Mesendoderm (in vitro differentiated cells): ENCODE measurements at regions not wholly inside any gene's neighbourhood (a gene's known extent, or its start where the extent isn't known, plus 50 kb on each side); places are given as distances from the start of the nearest gene placed in this dataset.

Experiments used
- DNase-seq: peaks from one replicate; pipeline ENCODE4 v3.0.0; 2013
- H2AK5ac ChIP-seq: 2 replicates; pipeline ENCODE4 v1.6.1; 2013; ENCODE audit warnings: low read length, inconsistent platforms
- H2BK120ac ChIP-seq: 2 replicates; pipeline ENCODE4 v1.6.1; 2013; ENCODE audit warnings: low read depth, mild to moderate bottlenecking, low read length, moderate library complexity, mixed read lengths
- H2BK15ac ChIP-seq: replicated peaks from 2 replicates; pipeline ENCODE4 v1.6.1; 2013; ENCODE audit warnings: low read depth, mild to moderate bottlenecking, moderate library complexity
- H2BK5ac ChIP-seq: 2 replicates; pipeline ENCODE4 v1.6.1; 2013; ENCODE audit warnings: low read length, inconsistent platforms
- H3K18ac ChIP-seq: 2 replicates; pipeline ENCODE4 v1.6.1; 2013; ENCODE audit warnings: mild to moderate bottlenecking, low read length, mixed read lengths
- H3K23ac ChIP-seq: one replicate; pipeline ENCODE4 v1.6.1; 2013; ENCODE audit warnings: low read length
- H3K27ac ChIP-seq: 2 replicates; pipeline ENCODE4 v1.5.1; 2013; ENCODE audit warnings: low read depth, mild to moderate bottlenecking, inconsistent platforms, low read length, moderate library complexity
- H3K27me3 ChIP-seq: 2 replicates; pipeline ENCODE4 v1.6.1; 2013; ENCODE audit warnings: low read length, control low read depth, mild to moderate bottlenecking, inconsistent platforms; ENCODE audit not compliant: insufficient read depth, poor library complexity
- H3K36me3 ChIP-seq: 2 replicates; pipeline ENCODE4 v1.6.1; 2013; ENCODE audit warnings: low read length, inconsistent platforms; ENCODE audit not compliant: control insufficient read depth, insufficient read depth
- H3K4ac ChIP-seq: one replicate; pipeline ENCODE4 v1.6.1; 2013; ENCODE audit warnings: low read depth, mild to moderate bottlenecking, low read length, moderate library complexity
- H3K4me1 ChIP-seq: 2 replicates; pipeline ENCODE4 v1.6.1; 2013; ENCODE audit warnings: low read depth, low read length, inconsistent platforms; ENCODE audit not compliant: control insufficient read depth
- H3K4me2 ChIP-seq: 2 replicates; pipeline ENCODE4 v1.6.1; 2013; ENCODE audit warnings: low read length
- H3K4me3 ChIP-seq: 2 replicates; pipeline ENCODE4 v1.5.1; 2013; ENCODE audit warnings: mild to moderate bottlenecking, low read length
- H3K56ac ChIP-seq: one replicate; pipeline ENCODE4 v1.6.1; 2013; ENCODE audit warnings: low read length
- H3K79me1 ChIP-seq: 2 replicates; pipeline ENCODE4 v1.6.1; 2013; ENCODE audit warnings: low read length, inconsistent platforms
- H3K79me2 ChIP-seq: 2 replicates; pipeline ENCODE4 v1.6.1; 2013; ENCODE audit warnings: mild to moderate bottlenecking, low read length; ENCODE audit not compliant: control insufficient read depth, insufficient read depth
- H3K9ac ChIP-seq: 2 replicates; pipeline ENCODE4 v1.6.1; 2013; ENCODE audit warnings: low read length, inconsistent platforms
- H4K5ac ChIP-seq: one replicate; pipeline ENCODE4 v1.6.1; 2013; ENCODE audit warnings: low read length
- H4K8ac ChIP-seq: one replicate; pipeline ENCODE4 v1.6.1; 2013; ENCODE audit warnings: low read depth, mild to moderate bottlenecking, control low read depth, low read length, moderate library complexity
- WGBS: extraction: QIAGEN DNeasy Blood & Tissue Kit; methylation state at CpG from one replicate; pipeline ENCODE4 v1.1.7; 2013; ENCODE audit warnings: low lambda C conversion rate, missing lambda C conversion rate; ENCODE audit not compliant: insufficient coverage; ENCODE audit errors: extremely low coverage; 5-methylcytosine and 5-hydroxymethylcytosine counted together

DNA sequence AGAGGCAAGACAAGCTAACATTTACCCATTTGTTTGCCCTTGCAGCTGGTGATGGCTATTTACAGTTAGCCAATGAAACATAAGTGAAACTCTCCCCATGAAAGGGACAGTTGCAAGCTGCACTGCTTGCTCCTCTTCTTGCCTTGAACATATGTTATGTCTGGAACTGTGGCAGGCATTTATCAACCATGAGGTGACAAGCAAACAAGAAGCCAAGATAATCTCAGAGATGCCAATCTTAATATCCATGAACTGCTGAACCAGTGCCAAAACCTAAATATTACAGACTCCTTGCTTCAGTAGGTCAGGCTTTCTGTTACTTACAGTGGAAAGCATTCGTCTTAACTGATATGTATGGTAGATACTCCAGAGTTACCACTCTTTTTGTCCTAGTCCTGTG is 133.4 kb downstream of the ACTBL2 start:
- H3K23ac ChIP-seq: no peak overlapping the region
- WGBS: no CpG with 5 or more reads among the region's 1 CpG
- no peak overlapping the region for H2BK15ac ChIP-seq
- H2BK5ac ChIP-seq: no peak overlapping the region
- no peak overlapping the region for H4K8ac ChIP-seq
- no peaks in the 10 kb centered on the region for H3K36me3 ChIP-seq
- no peak for DNase-seq
- no peak overlapping the region for H3K18ac ChIP-seq
- no peaks in the 10 kb centered on the region for H3K79me2 ChIP-seq
- no peak overlapping the region for H3K4ac ChIP-seq
- no peak overlapping the region for H3K9ac ChIP-seq
- H2BK120ac ChIP-seq: no peak overlapping the region
- H2AK5ac ChIP-seq: no peak overlapping the region
- no peak overlapping the region for H3K4me2 ChIP-seq
- H3K4me3 ChIP-seq: no peak overlapping the region
- H3K79me1 ChIP-seq: no peaks in the 10 kb centered on the region
- no peaks in the 10 kb centered on the region for H3K27me3 ChIP-seq
- H4K5ac ChIP-seq: no peak overlapping the region
- no peak overlapping the region for H3K27ac ChIP-seq
- no peak overlapping the region for H3K56ac ChIP-seq
- H3K4me1 ChIP-seq: no peaks in the 10 kb centered on the region

DNA sequence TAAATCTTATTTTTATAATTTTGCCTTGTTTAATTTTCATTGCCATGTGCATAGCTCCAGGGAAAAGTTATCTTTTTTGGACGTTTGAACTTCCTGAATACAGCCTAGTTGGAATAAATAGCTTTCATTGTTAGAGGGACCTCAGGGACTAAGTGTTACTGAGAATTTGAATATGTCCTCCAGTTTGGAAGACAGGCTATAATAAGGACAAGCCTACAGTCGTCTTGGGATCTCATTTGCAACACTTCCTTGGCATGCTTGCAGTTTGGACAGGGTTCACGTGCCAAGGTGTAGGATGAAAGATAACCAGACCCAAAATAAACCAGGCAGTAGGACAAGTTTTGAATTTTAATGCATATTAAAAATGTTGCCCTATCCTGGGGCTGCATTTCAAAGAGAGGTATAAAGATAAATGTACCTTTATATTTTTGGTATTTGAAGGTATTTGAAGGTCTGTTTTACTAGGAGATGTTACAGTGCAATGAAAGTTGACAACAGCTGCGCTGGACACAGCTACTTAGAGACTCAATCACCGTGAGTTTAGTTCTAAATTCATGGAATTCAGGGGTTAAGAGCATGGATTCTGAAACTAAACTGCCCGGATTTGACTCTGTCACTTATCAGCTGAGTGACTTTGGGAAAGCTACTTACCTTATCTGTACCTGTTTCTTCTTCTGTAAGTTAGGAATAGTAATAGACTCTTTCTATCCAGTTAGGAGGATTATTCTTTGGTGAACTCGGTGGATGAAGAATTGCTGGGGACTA is 134.1 kb downstream of the ACTBL2 start:
- no CpG with 5 or more reads among the region's 7 CpGs for WGBS
- no peak for DNase-seq
- Histone ChIP-seq H4K5ac (no peak overlapping the region), H3K79me1 (no peaks in the 10 kb centered on the region), H3K79me2 (no peaks in the 10 kb centered on the region), H3K18ac (no peak overlapping the region), H2BK120ac (no peak overlapping the region), H2AK5ac (no peak overlapping the region), H3K23ac (no peak overlapping the region), H3K4ac (no peak overlapping the region), H3K27me3 (no peaks in the 10 kb centered on the region), H4K8ac (no peak overlapping the region), H3K56ac (no peak overlapping the region), H3K4me1 (no peaks in the 10 kb centered on the region), H3K4me2 (no peak overlapping the region), H3K9ac (no peak overlapping the region), H3K4me3 (no peak overlapping the region), H3K36me3 (no peaks in the 10 kb centered on the region), H3K27ac (no peak overlapping the region), H2BK15ac (no peak overlapping the region), H2BK5ac (no peak overlapping the region)

DNA sequence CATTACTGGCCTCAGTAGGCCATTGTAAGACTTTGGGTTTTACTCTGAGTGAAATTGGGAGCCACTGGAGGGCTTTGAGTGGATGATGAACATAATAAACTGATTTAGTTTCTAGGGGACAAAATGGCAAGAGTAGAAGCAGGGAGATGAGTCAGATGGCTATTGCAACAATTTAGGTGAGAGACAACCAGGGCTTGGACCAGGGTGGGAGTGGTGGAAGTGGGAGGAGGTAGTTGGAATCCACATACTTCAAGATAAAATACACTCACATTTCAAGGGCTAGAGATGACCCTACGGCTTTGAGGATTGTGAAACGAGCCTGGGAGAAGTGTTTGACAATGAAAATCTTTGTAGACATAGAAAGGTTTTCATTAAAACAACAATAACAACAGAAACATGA is 136.3 kb downstream of the ACTBL2 start:
- no peaks in the 10 kb centered on the region for H3K79me2 ChIP-seq
- no peaks in the 10 kb centered on the region for H3K27me3 ChIP-seq
- peak; percentile 57 for DNase-seq
- H3K79me1 ChIP-seq: no peaks in the 10 kb centered on the region
- WGBS: no CpG with 5 or more reads among the region's 2 CpGs
- no peak overlapping the region for H3K23ac ChIP-seq
- H3K56ac ChIP-seq: no peak overlapping the region
- no peak overlapping the region for H3K27ac ChIP-seq
- H2BK15ac ChIP-seq: no peak overlapping the region
- H3K36me3 ChIP-seq: no peaks in the 10 kb centered on the region
- H3K9ac ChIP-seq: no peak overlapping the region
- no peak overlapping the region for H3K18ac ChIP-seq
- no peak overlapping the region for H4K8ac ChIP-seq
- no peak overlapping the region for H2BK5ac ChIP-seq
- no peak overlapping the region for H3K4me2 ChIP-seq
- H2BK120ac ChIP-seq: no peak overlapping the region
- no peak overlapping the region for H3K4me3 ChIP-seq
- no peak overlapping the region for H3K4ac ChIP-seq
- no peak overlapping the region for H4K5ac ChIP-seq
- no peak overlapping the region for H2AK5ac ChIP-seq
- no peaks in the 10 kb centered on the region for H3K4me1 ChIP-seq

DNA sequence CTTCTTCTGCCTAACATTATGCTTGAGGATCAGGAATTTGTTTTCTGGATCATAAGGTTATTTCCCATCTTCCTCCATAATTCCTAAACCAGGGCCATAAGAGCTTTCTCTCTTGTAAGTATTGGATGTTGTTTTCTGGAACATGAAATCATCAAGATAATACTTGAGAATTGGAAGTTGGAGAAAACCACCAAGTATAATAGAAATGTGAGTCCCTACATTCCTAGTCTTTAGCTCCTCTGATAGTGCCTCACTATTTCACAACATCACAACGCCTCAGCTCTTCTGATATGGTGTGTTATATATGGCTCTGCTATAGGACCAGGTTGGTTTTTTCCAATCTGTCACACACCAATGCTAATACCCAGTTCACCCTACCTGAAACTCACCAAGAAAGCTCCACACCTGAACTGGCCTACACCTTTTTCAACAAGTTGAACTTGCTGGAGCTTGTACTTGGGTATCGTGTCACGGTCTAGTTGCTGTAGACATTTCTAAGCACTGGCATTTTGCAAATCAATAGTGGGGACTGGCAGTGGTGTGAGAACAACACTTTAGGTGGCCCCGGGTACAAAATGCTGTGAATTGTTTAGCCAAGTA is 141.1 kb downstream of the ACTBL2 start:
- Histone ChIP-seq H4K8ac (no peak overlapping the region), H4K5ac (no peak overlapping the region), H2AK5ac (no peak overlapping the region), H3K4me3 (no peak overlapping the region), H2BK15ac (no peak overlapping the region), H2BK5ac (no peak overlapping the region), H3K79me1 (no peaks in the 10 kb centered on the region), H3K9ac (no peak overlapping the region), H3K4me1 (no peaks in the 10 kb centered on the region), H2BK120ac (no peak overlapping the region), H3K18ac (no peak overlapping the region), H3K4me2 (no peak overlapping the region), H3K56ac (no peak overlapping the region), H3K27ac (no peak overlapping the region), H3K79me2 (no peaks in the 10 kb centered on the region), H3K23ac (no peak overlapping the region), H3K36me3 (no peaks in the 10 kb centered on the region), H3K27me3 (no peaks in the 10 kb centered on the region), H3K4ac (no peak overlapping the region)
- no peak for DNase-seq
- WGBS: no CpG with 5 or more reads among the region's 4 CpGs

- Histone ChIP-seq H2BK120ac (no peak overlapping the region), H3K27me3 (no peaks in the 10 kb centered on the region), H3K4me3 (no peak overlapping the region), H3K4me2 (no peak overlapping the region), H3K9ac (no peak overlapping the region), H3K23ac (no peak overlapping the region), H2AK5ac (no peak overlapping the region), H3K36me3 (no peaks in the 10 kb centered on the region), H2BK5ac (no peak overlapping the region), H3K18ac (no peak overlapping the region), H2BK15ac (no peak overlapping the region), H4K5ac (no peak overlapping the region), H3K27ac (no peak overlapping the region), H3K4ac (no peak overlapping the region), H3K79me2 (no peaks in the 10 kb centered on the region), H3K4me1 (no peaks in the 10 kb centered on the region), H4K8ac (no peak overlapping the region), H3K56ac (no peak overlapping the region), H3K79me1 (no peaks in the 10 kb centered on the region)
- WGBS: no CpG with 5 or more reads among the region's 1 CpG
- DNase-seq: no peak
Observed at GRCh38 chr5:57340681-57341080, 141.9 kb downstream of the ACTBL2 start.

- no peak overlapping the region for H2BK120ac ChIP-seq
- no CpG with 5 or more reads among the region's 2 CpGs for WGBS
- H3K79me1 ChIP-seq: no peaks in the 10 kb centered on the region
- H3K4me3 ChIP-seq: no peak overlapping the region
- H3K4me1 ChIP-seq: no peaks in the 10 kb centered on the region
- no peak overlapping the region for H4K5ac ChIP-seq
- H3K18ac ChIP-seq: no peak overlapping the region
- no peak overlapping the region for H3K27ac ChIP-seq
- H3K4ac ChIP-seq: no peak overlapping the region
- no peak overlapping the region for H3K9ac ChIP-seq
- DNase-seq: no peak
- no peak overlapping the region for H4K8ac ChIP-seq
- no peak overlapping the region for H2BK5ac ChIP-seq
- H3K56ac ChIP-seq: no peak overlapping the region
- H2AK5ac ChIP-seq: no peak overlapping the region
- H3K36me3 ChIP-seq: no peaks in the 10 kb centered on the region
- no peak overlapping the region for H3K4me2 ChIP-seq
- no peaks in the 10 kb centered on the region for H3K27me3 ChIP-seq
- no peak overlapping the region for H2BK15ac ChIP-seq
- H3K79me2 ChIP-seq: no peaks in the 10 kb centered on the region
- H3K23ac ChIP-seq: no peak overlapping the region
Observed at GRCh38 chr5:57339521-57339920, 143.1 kb downstream of the ACTBL2 start.
